Hematopoietic multipotent progenitor cell treated with erythropoietin and hydrocortisone succinate and interleukin-3 and kit ligand, for 15 days (in vitro differentiated cells): ENCODE measurements at regions not wholly inside any gene's neighbourhood (a gene's known extent, or its start where the extent isn't known, plus 50 kb on each side); places are given as distances from the start of the nearest gene placed in this dataset.

Source experiments
- DNase-seq: peaks from one replicate; pipeline ENCODE4 v3.0.0-alpha.2; 2015; ENCODE audit warnings: low spot score

DNA sequence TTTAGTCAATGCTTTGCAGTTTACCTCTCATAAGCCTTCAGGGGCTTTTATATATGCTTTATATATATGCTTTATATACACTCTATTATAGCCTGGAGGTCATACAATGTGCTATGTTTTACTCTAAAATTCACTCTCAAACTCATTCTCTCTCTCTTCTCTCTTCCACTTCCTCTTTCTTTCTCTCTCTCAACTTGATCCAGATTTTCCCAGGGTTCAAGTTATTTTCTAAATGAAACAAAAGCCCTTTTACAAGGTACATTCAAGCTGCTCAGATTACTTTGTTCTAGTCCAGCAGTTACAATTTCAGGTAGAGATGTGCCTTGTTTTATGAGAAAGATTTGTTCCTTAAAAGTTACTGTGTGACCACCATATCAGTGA lies 79.6 kb upstream of the ACP3 start:
- no peak for DNase-seq

DNA sequence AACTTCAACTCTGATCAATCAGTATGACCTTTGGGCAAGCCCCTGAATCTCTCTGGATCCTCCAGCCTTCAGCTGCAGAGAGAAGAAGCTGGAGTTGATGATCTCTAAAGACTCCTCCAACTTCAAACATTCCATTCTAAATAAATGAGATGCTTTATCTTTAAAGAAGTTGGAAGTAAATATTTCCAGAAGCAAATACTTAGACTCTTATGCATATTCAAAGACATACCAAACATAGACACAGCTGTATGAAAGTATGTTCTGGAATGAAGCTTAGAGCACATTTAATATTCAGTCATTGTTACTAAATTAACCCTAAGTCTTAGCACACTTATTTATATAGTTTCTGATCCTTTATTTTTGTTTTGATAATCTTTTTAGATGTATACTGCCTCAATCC lies 77.6 kb upstream of the ACP3 start:
- no peak for DNase-seq

DNA sequence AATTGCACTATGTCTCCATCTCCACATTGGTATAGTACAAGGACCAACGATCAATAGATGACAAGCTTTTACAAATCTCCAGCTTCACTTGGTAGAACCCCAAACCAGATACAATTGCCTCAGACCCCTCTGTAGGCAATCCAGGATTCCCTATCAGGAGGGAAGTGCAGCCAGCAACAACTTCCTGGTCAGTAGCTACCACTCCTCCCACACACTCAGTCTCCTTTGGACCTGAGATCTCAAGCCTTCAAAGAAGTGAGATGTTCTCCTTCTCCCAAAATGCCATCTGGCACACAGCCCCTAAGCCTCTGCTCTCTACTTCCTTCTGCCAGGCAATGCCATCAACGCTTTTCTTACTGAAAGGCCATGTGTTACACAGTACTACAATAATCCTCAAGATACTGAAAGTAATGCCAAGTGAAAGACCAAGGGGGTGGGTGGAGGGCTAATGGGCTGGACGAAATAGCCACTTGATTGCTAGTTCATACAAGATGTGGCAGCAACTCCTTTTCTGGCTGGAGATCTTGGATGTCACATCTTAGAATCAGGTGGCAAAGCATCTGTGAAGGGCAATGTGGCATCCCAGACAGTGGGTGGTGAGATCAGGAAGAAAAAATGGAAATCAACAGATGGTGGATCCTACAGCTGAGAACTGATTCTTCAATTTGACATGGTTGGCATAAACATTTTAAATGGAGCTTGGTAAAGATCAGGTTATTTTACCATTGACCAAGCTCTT lies 75.3 kb upstream of the ACP3 start:
- DNase-seq = no peak

DNA sequence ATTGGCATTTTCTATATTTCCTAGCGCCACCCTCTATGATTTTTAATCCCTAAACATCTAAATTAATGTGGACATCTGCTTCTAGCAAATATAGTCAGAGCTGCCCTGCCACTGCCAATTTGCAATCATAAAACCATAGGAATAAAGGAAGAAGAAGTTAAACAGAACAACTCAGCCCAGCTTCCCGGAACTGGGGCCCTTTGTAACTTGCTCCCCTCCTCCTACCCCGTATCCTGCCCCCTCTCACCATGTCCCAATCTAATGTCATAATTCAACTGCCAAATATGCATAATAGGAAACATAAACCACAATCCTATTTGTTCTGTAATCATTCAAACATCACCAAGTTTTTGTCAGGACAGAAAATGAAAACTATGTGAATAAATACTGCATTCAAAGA lies 74.4 kb upstream of the ACP3 start:
- no peak for DNase-seq

DNA sequence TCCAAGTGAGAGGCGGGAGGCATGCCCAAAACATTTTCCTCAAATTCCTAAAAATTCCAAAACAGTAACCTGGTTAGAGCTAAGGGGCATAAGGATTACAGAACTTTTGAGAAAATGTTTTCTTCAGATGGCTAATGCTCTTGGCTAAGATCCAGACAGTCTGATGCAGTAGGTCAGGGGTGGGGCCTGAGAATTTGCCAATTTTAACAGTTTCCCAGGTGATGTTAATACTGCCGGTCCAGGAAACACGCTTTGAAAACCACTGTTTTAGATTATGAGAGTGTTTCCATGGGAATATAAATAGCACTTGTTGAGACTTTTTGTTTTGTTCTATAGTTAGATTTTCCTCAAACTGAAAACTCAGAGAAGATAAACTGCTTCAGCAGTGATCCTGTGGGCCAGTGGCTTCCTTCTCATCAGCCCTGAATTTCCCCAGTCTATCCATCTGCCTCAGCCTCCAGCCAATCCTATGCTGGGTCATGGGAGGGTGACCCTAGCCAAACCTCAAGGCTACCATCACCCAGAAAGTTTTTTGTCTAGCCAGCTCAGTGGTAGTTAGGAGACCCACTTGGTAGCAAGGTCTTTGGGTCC lies 71.6 kb upstream of the ACP3 start:
- no peak for DNase-seq

DNA sequence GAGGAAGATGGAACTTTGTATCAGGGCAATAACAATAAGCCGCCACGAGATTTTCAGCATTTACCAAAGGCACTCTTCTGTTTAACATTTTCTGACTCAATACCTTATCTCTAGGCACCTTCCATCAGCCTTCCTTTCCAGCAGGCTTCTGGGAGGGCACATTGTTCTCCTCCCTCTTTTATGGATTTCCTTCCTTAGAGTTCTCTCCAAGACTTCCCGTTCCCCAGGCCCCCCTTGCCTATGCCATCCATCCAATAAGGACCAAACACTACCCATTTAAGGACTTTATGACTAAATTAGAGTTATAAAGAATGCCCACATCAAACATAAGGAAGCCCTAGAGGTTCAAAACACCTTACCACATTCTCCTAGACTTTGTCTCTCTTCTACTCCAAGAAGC lies 71.0 kb upstream of the ACP3 start:
- DNase-seq = no peak

DNA sequence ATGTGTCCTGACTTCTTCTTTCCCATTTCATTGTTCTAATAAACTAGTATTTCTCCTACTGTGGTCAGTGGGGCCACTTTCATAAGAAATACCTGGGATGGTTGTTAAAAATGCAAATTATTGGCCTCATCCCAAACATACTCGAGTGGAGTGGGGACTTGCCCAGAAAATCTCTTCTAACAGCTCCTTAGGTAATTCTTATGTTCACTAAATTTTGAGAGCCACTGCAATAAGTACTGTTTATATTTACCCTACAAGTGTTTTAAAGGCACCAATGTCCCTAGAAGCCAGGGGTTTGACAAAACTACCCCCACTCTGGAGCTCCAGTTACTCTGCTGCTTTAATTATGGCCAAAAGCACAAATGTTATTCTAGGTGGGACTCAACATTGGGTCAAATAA lies 70.0 kb upstream of the ACP3 start:
- DNase-seq = no peak

DNA sequence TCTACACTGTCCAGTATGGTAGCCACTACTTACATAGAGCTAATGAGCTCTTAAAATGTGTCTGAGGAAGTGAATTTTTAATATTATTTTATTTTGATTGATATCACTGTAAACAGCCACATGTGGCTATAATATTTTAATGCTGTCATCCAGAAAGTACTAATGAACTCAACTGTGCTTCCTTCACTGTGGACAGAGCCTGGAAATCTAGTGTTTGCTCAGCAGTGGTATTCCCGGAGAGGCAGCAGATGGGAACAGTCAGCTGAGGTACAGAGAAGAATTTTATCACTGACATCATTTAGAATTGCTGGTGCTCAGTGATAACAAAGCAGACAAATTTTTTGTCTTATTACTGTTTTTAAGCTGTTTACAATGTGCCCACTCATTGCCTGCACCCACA lies 68.7 kb upstream of the ACP3 start:
- DNase-seq = no peak

DNA sequence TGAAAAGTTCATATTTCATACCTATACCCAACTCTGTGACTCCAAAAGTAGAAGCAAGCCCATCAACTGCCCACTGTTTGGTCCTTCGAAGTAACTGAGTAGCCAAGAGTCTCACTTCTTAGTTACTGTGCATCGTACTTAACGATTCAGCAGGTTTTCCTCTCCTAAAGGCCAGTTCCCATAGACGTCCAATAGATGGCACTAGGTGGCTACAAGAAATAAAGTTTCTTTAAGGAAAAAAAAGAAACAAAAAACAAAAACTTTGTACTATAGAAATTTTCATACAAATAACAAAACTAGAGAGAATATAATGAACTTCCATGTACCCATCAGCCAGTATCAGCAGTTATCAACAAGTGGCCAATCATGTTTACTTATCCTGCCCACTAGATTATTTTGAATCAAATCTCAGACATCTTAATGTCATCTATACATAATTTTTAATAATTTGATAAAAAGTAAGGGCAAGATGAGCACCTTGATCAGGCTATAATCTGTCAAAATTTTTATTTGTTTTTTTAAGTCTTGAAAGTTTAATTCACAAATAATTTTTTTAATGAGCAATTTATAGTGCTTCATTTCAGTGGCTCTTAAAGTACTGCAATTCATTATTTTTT lies 63.8 kb upstream of the ACP3 start:
- peak; percentile 53 for DNase-seq

DNA sequence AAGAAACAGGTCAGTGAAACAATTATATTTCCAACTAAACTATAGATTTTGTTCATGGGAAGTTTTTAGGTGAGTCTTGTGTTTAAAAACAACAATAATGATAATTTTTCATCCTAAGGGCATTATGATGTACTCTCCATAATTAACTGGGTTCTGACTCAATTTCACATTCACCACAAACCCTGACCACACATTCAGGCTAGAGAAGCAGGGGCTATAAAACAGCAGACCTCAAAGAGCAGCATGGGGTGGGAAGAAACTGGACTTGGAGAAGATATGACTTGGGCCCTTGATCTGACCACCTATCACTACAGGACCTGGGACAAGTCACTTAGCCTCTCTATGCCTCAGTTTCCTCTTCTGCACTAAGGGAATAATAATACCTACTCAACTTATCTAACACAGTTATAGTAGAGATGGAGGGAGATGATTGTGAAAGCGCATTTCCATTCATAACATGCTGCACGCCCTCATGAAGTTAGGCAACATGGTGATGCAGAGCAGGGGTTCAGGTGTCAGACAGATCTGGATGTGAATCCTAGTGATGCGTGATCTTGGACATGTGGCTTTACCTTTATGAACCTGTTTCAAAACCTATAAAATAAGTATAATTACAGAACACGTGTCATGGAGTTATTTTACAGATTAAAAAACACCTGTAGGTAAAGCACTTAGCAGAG lies 63.0 kb upstream of the ACP3 start:
- DNase-seq = no peak

DNA sequence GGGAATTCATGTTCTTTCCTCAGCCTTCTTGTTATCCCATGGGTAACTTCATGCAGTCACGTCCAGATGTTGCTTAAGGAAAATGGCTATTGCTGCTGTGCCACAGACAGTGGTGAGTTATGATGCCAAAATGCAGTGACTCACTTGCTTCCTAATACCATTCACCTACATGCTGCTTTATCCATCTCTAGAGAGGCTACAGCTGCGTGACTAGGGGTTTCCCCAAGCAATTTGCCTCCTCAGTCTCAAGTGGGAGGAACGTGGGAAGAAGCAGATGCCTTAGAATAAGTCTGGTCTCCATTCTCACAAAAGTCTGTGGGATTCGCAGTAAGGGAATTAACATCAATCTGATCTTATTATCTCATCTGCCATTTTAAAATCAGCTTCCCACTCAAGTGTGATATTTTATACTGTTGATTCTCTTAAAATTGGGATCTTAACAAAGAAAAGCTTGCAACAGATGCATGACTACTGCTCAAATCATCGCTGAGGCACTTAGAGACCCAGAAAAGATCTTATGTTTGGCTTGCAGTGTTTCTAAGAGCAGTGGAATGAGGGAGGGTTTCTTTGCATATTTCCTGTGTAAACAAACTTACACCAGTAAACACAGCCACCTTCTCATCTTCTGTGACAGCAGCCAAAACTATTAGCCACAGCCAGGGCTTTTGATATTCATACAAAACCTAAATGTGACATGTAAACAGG lies 62.0 kb upstream of the ACP3 start:
- DNase-seq = no peak

DNA sequence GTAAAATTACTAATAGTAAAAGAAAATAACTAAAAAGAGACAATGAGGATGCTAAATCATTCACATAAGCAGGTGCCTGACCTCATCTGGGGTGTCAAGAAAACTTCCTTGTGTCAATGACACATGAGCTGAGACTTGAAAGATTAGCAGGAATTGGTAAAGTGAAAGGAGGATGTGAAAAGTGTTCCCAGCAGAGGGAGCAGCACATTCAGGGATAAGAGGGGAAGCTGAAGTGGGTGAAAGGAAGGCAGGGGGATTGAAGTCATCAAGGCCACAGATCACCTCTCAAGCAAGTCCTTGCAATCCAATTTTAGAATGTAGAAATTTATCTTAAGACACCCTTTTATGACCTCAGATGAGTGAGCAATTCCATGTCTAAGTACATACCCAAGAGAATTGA lies 60.2 kb upstream of the ACP3 start:
- DNase-seq = no peak

DNA sequence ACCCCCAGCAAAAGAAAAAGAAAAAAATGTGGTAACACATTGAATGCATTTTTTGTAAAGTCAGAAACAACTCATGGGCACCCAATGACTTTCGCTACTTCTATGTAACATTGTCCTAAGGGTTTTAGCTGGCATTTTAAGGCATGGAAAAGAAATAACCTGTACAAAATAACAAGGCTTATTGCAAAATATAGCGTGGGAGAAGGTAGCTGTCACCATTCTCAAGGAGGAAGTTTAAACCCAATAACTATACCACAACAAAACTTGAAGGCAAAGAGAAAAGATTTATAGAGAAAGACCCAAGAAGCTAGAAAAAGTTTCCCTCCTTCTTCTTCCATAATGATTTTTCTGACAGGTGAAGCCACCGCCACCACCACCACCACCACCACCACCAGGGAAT lies 55.7 kb upstream of the ACP3 start:
- DNase-seq = no peak

DNA sequence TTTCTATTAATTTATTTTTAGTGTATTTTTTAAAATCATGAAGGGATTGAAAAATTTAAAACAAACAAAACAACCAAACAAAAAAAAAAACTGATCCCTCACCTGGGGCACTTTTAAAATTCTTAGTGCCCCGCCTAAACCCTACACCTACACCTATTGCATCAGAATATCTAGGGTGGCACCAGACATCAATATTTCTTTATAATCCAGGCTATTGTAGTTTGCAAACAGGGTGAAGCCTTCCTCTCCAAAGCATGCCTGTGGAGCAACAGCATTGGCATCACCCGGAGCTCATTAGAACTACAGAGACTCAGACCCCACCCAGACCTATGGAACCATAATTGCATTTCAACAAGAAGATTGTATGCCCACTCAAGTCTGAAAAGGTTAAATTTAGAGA lies 54.9 kb upstream of the ACP3 start:
- no peak for DNase-seq

DNA sequence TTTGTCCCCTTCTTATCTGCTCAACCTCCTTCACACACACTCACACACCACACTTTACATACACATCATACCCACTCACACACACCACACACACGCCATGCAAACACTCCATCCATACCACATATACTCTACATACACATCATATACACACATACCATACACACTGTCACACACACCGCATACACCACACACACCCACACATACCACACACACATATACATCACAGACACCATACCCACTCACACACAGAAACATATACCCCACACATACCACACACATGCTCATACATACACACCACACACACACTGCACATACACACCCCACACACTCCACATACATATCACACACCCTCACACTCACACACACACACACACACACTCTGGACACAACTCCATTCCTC lies 54.3 kb upstream of the ACP3 start:
- DNase-seq = no peak

DNA sequence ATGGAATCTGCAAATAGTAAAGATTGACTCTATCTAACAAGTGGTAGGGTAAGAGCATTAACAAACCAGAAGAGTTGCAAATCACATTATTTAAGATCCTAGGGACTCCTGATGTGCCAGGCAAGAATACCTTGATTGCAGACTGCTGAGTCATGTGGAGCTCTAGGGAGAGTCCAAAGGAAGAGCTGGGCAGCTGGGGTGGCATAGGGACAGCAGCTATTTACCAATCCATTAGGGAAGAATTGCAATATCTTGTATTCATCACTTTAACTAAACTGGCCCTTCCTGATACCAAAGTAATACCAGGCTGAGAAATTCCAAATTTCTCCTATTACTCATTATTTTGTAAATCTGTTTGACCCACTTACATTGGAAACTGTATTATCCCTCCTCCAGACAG lies 52.2 kb upstream of the ACP3 start:
- no peak for DNase-seq

DNA sequence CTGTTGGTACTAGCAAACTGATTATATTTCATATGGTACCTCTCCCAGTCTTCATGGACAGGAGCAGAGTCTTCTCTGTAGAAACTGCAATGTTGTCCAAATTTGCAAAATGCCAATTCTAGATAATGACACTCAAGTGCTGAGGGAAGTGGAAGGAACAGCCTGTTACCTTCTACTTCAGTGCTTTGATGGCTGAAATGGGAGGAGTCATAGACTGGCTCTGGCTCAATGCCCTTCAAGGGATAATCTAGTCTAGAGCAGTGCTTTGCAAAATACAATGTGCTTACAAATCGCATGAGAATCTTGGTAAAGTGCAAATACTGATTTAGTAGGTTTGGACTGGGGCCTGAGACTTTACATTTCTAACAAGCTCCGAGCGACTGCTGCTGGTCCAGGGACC lies 51.7 kb upstream of the ACP3 start:
- no peak for DNase-seq

DNA sequence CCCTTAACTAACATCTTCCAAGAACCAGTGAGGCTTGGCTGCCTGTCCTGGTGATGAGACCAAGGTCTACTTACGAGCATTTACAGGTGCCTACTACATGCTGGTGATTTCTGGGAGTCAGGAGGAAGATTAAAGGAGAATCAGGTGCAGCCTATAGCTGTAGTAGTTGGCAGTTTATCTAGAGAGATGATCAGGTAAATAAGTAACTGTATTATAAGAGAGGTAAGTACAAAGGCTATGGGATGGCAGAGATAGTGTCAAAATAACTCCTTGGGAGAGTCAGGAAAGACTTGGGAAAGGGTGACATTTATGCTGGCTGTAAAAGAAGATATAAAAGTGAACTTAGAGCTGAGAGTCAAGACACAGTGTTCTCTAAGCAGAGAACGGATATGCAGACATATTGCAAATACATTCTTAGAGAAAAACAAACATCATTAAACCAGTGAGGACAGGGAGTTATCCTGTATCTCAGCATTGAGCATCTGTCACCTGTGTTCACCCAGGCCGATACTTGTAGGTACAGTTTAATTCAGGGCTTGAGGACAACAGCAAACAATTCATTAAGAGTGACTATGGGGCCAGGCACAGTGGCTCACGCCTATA lies 49.7 kb upstream of the ACP3 start:
- no peak for DNase-seq
